ENCODE measurements at regions not wholly inside any gene's neighbourhood (a gene's known extent, or its start where the extent isn't known, plus 50 kb on each side); places are given as distances from the start of the nearest gene placed in this dataset.

DNA sequence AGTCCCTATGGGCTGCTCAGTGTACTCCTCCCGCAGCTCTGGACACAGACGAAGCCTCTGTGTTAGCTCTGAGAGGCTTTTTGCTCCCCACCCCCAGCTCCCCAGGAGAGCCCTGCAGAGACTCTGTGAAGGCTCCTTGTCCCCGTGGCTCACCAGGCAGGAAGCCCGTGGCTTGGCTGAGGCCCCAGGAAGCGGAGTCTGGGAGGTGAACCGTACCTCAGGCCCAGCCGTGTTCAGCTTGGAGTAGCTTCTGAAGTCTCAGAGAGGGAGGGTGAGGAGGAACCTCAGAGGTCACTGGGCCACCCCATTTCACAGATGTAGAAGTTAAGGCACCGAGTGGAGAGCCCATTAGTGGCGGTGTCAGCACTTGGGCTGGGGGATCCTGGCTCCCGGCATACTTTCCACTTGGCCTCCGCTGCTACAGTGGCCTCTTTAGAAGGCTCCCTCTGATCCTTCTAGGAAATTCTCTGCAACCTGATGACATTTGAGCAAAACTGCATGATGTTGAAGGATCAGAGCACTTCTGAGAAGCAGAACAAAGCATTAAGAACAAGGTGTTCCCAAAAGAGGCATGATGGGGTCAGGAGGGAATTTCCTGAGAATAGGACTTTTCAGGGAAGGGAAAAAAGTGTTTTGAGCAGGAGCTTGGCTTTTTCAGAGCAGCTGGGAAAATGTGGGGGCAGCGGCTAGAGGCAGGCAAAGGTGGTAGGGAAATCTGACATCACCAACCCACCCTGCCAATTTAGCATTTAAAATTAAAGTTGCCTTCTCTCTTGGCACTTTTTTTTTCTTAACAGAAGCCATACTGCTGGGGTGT, 79.1 kb downstream of the MCFD2 start:
- TF ChIP-seq, protein P1, sequence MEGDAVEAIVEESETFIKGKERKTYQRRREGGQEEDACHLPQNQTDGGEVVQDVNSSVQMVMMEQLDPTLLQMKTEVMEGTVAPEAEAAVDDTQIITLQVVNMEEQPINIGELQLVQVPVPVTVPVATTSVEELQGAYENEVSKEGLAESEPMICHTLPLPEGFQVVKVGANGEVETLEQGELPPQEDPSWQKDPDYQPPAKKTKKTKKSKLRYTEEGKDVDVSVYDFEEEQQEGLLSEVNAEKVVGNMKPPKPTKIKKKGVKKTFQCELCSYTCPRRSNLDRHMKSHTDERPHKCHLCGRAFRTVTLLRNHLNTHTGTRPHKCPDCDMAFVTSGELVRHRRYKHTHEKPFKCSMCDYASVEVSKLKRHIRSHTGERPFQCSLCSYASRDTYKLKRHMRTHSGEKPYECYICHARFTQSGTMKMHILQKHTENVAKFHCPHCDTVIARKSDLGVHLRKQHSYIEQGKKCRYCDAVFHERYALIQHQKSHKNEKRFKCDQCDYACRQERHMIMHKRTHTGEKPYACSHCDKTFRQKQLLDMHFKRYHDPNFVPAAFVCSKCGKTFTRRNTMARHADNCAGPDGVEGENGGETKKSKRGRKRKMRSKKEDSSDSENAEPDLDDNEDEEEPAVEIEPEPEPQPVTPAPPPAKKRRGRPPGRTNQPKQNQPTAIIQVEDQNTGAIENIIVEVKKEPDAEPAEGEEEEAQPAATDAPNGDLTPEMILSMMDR (IDR thresholded peaks at IDR 0.05; ENCODE audit: insufficient read depth, low read length, poor library complexity, severe bottlenecking): no peak
- DNase-seq (ENCODE audit: low read depth): no peak
- no peaks in the 10 kb centered on the region for H3K36me3 ChIP-seq (ENCODE audit: control insufficient read depth, insufficient read depth, low read length)

DNA sequence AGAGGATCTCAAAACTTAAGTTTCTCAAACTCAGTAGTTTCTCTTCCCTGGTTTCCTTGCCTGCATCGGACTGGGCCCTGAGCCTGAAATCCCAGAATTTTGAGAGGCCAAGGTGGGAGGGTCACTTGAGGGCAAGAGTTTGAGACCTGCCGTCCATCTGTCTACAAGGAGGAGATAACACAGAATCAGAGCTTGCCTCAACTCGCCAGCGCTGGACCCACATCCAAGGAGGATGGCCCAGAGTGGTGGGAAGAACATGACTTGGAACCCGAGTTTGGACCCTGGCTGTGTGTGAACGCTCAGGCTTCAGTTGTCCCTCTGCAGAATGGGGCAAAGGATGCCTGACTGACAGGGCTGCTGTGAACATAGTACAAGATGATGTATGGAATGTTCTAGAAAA, 80.1 kb downstream of the MCFD2 start:
- Histone ChIP-seq H3K27me3 (ENCODE audit: control insufficient read depth, insufficient read depth, low read length) (no peaks in the 10 kb centered on the region), H3K36me3 (ENCODE audit: control insufficient read depth, insufficient read depth, low read length) (no peaks in the 10 kb centered on the region), H3K4me3 (ENCODE audit: low read depth, low read length) (no peak overlapping the region)
- DNase-seq (ENCODE audit: low read depth): no peak
- TF ChIP-seq, protein P1 (IDR thresholded peaks at IDR 0.05; ENCODE audit: insufficient read depth, low read length, poor library complexity, severe bottlenecking): no peak

More for the DNA sequence above, 79.1 kb downstream of the MCFD2 start:
- no peak overlapping the region for H3K4me3 ChIP-seq (ENCODE audit: low read depth, low read length)
- H3K27me3 ChIP-seq (ENCODE audit: control insufficient read depth, insufficient read depth, low read length): no peaks in the 10 kb centered on the region

DNA sequence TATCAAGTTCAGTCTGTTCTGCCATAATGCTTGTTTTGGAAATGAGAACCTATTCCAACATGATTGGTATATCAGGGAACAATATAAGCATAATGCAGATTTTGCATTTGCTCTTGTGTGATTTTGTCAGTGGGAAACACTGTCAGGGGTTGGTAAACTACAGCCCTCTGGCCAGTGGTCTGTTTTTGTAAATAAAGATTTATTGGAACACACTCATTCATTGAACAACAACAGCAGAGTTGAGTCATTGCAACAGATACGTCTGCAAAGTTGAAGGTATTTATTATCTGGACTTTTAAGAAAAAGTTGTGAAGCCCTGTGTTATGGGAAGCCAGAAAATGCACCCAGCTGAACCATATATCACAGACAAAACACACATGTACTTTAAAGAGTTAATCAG, 83.1 kb downstream of the MCFD2 start:
- Histone ChIP-seq H3K27me3 (ENCODE audit: control insufficient read depth, insufficient read depth, low read length) (no peaks in the 10 kb centered on the region), H3K36me3 (ENCODE audit: control insufficient read depth, insufficient read depth, low read length) (no peaks in the 10 kb centered on the region), H3K4me3 (ENCODE audit: low read depth, low read length) (no peak overlapping the region)
- TF ChIP-seq, protein P1 (IDR thresholded peaks at IDR 0.05; ENCODE audit: insufficient read depth, low read length, poor library complexity, severe bottlenecking): no peak
- no peak for DNase-seq (ENCODE audit: low read depth)

DNA sequence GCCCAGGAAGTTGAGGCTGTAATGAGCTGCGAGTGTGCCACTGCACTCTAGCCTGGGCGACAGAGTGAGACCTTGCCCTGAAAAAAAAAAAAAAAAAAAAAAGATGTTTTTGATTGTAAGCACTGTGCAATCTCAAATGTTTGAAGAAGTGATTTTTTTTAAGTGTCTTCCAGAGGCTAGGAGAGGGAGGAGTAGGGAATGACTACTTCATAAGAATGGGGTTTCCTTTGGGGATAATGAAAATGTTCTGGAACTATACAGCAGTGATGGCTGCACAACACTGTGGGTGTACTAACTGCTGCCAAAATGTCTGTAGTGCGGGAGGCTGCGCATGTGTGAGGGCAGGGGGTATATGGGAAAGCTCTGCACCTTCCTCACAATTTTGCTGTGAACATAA, 83.7 kb downstream of the MCFD2 start:
- no peak overlapping the region for H3K4me3 ChIP-seq (ENCODE audit: low read depth, low read length)
- no peaks in the 10 kb centered on the region for H3K36me3 ChIP-seq (ENCODE audit: control insufficient read depth, insufficient read depth, low read length)
- no peaks in the 10 kb centered on the region for H3K27me3 ChIP-seq (ENCODE audit: control insufficient read depth, insufficient read depth, low read length)
- no peak for DNase-seq (ENCODE audit: low read depth)
- TF ChIP-seq, protein P1 (IDR thresholded peaks at IDR 0.05; ENCODE audit: insufficient read depth, low read length, poor library complexity, severe bottlenecking): no peak

DNA sequence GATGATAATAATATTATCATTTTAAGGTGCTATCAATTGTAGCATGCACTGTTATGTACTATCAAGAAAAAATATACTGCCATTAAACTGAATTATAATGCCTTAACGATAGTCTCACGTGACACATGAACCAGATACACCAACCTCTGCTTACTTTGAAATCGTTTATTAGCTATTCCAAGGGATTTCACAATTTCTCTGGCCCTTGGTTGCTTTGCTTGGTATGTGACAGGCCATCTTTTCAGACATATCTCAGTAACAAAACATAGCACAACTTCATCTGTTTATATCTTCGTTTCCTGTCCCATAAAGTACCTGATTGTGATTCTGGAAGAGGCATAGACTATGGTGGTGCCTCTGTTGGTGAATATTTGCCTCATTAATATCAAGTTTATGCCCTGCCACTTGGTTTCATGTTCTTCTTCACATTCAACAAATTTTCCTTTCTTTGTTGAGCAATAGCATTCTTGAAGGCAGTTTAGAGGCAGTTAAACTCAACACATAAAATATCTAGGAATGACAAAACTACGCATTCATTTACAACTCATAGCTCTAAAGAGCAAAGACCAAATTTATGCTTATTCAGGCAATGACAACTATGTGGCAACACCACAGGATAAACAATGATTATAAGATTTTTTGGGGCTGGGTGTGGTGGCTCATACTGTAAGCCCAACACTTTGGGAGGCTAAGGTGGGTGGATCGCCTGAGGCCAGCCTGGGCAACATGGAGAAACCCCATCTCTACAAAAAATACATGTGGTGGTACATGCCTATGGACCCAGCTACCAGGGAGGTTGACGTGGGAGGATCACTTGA, 84.3 kb downstream of the MCFD2 start:
- H3K36me3 ChIP-seq (ENCODE audit: control insufficient read depth, insufficient read depth, low read length): no peaks in the 10 kb centered on the region
- no peaks in the 10 kb centered on the region for H3K27me3 ChIP-seq (ENCODE audit: control insufficient read depth, insufficient read depth, low read length)
- TF ChIP-seq, protein P1 (IDR thresholded peaks at IDR 0.05; ENCODE audit: insufficient read depth, low read length, poor library complexity, severe bottlenecking): no peak
- DNase-seq (ENCODE audit: low read depth): no peak
- H3K4me3 ChIP-seq (ENCODE audit: low read depth, low read length): no peak overlapping the region

Data from kidney epithelial cell (primary cell).